Panc1 (cell line): ENCODE measurements at regions not wholly inside any gene's neighbourhood (a gene's known extent, or its start where the extent isn't known, plus 50 kb on each side); places are given as distances from the start of the nearest gene placed in this dataset.

Experiments
- CTCF ChIP-seq: fragments of 450-650 bp; IDR thresholded peaks from 2 replicates; pipeline ENCODE4 v1.5.1; 2017; ENCODE audit warnings: mild to moderate bottlenecking
- POLR2AphosphoS5 ChIP-seq: IDR thresholded peaks from 2 replicates; pipeline ENCODE4 v1.6.1; 2012; ENCODE audit warnings: mild to moderate bottlenecking, low read depth, low read length, moderate library complexity
- SIN3A ChIP-seq: IDR thresholded peaks from 2 replicates; pipeline ENCODE4 v1.6.1; 2012; ENCODE audit warnings: low read depth, mild to moderate bottlenecking, low read length, moderate library complexity, borderline replicate concordance; ENCODE audit not compliant: insufficient read depth
- TCF7L2 ChIP-seq: IDR thresholded peaks from 2 replicates; pipeline ENCODE4 v1.6.1; 2011; ENCODE audit warnings: mild to moderate bottlenecking, low read depth, low read length, inconsistent platforms

DNA sequence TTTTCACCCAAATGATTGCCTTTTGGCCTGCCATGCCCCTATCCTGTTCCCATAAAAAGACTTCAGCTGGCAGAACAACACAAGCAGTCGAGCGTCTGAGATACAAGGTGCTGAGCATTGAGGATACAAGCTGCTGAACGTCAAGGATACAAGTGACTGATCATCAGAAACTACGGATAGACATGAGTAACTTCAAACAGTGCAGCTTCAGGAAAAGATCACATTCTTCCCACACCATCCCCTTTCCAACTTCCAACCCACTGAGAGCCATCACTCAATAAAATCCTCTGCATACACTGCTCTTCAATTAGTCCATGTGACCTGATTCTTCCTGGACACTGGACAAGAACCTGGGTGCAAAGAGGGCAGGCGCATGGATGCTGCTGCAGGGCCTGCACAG lies 1198.9 kb downstream of the ROBO2 start:
- TF ChIP-seq CTCF (no peak), TCF7L2 (no peak), POLR2AphosphoS5 (no peak), SIN3A (no peak)
